GM12891 (cell line): ENCODE measurements at regions not wholly inside any gene's neighbourhood (a gene's known extent, or its start where the extent isn't known, plus 50 kb on each side); places are given as distances from the start of the nearest gene placed in this dataset.

ENCODE experiments used
- DNase-seq: peaks from one replicate; pipeline ENCODE4 v3.0.0; 2011; ENCODE audit warnings: low spot score; ENCODE audit not compliant: insufficient read length
- FAIRE-seq: peaks from 2 replicates; lab custom pipeline; 2011; peaks lifted over from hg19 to GRCh38; lab: Jason Lieb, UNC
- PAX5 ChIP-seq: IDR thresholded peaks from 2 replicates; pipeline ENCODE4 v1.6.1; 2011; ENCODE audit warnings: low read length, moderate library complexity, mild to moderate bottlenecking; ENCODE audit not compliant: insufficient read depth, severe bottlenecking
- POLR2A ChIP-seq: IDR thresholded peaks from 2 replicates; pipeline ENCODE4 v1.6.1; 2011; ENCODE audit warnings: low read depth, low read length, control low read depth
- POLR2AphosphoS5 ChIP-seq: IDR thresholded peaks from 2 replicates; pipeline ENCODE4 v1.6.1; 2011; ENCODE audit warnings: low read depth, low read length, control low read depth
- POU2F2 ChIP-seq: IDR thresholded peaks from 2 replicates; pipeline ENCODE4 v1.6.1; 2011; ENCODE audit warnings: low read depth, mild to moderate bottlenecking, control low read depth, low read length, moderate library complexity
- SPI1 ChIP-seq: IDR thresholded peaks from 2 replicates; pipeline ENCODE4 v1.6.1; 2011; ENCODE audit warnings: low read depth, low read length, control low read depth
- TAF1 ChIP-seq: IDR thresholded peaks from 2 replicates; pipeline ENCODE4 v1.6.1; 2011; ENCODE audit warnings: low read depth, low read length, control low read depth

DNA sequence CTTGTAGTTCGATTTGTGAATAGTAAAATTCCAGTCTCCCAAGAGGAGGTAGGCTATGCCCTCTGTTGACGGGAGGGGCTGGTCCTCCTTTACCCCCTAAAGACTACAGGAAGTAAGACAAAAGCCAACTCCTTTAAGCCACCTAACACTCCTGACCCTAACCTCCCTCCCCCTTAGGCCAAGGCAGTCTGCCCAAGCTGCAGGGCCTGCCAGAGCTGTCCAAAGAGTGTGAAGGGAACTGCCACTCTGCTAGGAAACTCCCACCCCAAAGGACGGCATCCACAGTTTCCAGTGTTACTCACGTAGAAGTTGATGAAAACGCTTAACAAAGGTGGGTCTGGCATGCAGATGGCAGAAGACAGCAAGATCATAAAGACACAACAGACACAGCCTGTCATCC, 803.2 kb downstream of the PLA2G4A start:
- FAIRE-seq: no peak
- TF ChIP-seq POLR2AphosphoS5: no peak
- no peak for TF ChIP-seq TAF1
- no peak for TF ChIP-seq POLR2A
- no peak for TF ChIP-seq SPI1
- TF ChIP-seq PAX5: no peak
- no peak for TF ChIP-seq POU2F2
- DNase-seq: no peak

DNA sequence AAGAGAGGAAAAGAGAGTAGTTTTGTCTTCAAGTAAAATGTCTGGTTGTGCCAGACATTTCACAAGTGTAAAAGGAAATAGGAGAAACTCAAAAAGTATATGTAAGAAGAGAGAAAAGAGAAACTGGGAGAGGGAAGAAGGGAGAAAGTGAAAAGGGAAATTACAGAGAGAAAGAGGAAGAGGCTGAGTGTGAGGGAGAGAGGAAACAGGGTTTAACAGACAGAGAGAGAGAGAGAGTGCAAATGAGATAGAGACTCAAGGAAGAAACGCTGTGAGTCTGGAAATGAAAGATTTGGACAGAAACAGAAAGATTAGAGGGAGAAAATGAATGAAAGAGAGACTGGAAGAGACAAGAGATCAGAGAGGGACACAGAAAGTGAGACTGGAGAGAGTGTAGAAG, 806.2 kb downstream of the PLA2G4A start:
- FAIRE-seq (no peak), DNase-seq (no peak)

DNA sequence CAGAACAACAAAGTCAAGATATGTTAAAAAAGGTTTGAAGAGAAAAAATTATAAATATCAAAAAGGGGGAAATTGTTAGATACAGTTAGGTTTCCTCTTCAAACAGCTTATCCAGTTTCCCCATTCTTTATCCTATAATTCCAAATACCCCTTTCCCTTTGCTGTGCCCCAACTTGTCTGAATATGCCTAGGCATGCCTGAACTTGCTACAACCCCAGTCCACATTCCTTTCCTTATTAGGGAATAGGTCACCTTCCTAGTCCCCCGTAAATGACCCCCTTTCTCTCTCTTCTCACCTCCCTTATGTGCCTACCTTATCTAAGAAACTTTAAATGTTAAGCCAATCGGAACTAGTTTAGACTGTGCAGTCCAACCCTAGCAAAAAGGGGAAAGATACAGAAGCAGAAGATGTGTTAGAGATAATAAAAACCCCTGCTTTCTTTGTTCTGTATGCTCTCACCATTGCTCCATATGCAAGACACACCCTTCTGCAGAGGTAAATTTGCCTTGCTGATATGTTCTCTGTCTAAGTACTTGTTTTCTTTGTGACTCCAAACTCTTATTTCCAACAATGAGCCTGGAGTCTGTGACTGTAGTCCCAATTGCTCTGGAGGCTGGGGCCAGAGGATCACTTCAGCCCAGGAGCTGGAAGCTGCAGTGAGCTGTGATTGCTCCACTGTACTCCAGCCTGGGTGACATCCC, 810.1 kb downstream of the PLA2G4A start:
- FAIRE-seq (no peak), DNase-seq (no peak)
- TF ChIP-seq PAX5: no peak
- TF ChIP-seq SPI1: no peak
- TF ChIP-seq POU2F2: no peak
- no peak for TF ChIP-seq TAF1
- TF ChIP-seq POLR2A: no peak
- no peak for TF ChIP-seq POLR2AphosphoS5

More for the DNA sequence above, 806.2 kb downstream of the PLA2G4A start:
- TF ChIP-seq SPI1: no peak
- no peak for TF ChIP-seq PAX5
- TF ChIP-seq TAF1: no peak
- no peak for TF ChIP-seq POLR2AphosphoS5
- TF ChIP-seq POLR2A: no peak
- TF ChIP-seq POU2F2: no peak

DNA sequence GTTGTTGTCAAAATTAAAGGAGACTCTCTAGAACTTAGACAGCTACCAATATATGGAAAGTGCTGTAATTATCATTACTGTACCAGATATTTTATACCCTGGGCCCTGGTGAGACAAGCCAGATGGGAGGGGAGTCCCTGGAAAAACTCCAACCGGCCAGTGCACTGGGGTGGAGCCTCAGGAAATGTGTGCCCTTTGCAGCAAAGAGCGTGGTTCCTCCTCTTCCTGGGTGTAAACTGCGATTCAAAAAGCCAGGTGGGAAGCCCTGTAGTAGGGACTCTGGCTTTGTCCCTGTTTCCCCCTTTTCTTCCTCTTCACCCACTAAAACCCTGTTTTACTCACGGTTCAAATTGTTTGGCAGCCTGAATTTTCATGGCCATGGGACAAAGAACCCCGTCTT, 812.3 kb downstream of the PLA2G4A start:
- TF ChIP-seq POU2F2 (no peak), POLR2AphosphoS5 (no peak), POLR2A (no peak), TAF1 (no peak), SPI1 (no peak), PAX5 (no peak)
- no peak for FAIRE-seq
- DNase-seq: no peak

DNA sequence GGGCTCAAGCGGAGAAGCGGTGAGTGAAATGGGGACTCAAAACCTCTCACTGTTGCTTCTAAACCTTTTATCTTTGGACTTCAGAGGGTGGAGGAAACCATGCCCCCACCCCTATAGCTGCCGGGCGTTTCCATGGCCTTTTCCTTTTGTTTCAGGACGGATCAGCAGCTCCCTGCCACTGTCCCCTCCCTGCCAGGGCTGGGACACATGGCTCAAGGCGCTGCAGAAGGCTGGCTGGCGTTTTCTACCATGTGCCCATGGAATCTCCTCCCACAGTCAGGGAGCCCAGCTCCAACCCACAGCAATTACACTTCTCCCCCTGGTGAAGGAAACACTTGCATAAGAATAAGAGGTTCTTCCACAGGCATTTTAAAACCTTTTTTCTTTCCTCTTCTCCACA, 812.7 kb downstream of the PLA2G4A start:
- FAIRE-seq: no peak
- TF ChIP-seq TAF1 (no peak), POLR2AphosphoS5 (no peak), PAX5 (no peak), POU2F2 (no peak), SPI1 (no peak), POLR2A (no peak)
- DNase-seq: no peak

DNA sequence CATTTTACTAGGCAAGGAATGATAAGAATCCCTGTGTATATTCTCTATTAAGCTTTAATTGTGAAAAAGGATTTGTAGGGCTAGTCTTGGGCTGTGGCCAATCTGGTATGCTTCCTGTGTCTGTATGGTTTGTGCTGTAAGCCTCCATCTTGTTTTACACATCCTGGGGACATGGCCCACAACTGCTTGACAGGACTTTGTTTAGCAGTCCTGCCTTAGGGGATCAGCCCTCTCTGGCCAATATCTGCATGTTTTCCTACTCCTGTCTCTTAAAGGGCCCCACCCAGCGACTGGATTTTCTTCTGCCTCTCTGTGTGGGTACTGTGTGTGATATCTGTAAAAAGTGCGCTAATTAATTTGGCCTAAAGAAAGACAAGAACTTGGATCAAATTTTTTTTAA, 813.2 kb downstream of the PLA2G4A start:
- TF ChIP-seq TAF1 (no peak), POLR2AphosphoS5 (no peak), PAX5 (no peak), POLR2A (no peak), POU2F2 (no peak), SPI1 (no peak)
- DNase-seq: no peak

DNA sequence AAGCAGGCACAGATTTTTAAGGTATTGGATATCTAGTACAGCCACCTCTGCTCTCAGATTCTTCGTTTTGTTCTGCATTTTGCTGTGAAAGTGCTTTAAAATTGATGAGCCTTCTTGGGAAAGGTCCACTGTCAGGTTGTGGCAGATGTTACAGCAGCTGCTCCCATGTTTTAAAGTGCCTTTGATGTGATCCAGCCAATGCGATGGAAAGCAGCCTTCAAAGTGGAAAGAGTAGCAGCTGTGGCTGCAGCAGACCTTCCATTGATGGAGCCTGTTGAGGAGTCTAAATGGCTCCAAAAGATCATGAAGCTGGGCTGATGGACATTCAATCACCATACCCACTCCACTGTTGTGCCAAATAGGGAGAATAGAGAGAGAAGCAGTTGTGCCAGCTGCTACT, 816.9 kb downstream of the PLA2G4A start:
- TF ChIP-seq POU2F2 (no peak), SPI1 (no peak), PAX5 (no peak), POLR2AphosphoS5 (no peak), POLR2A (no peak), TAF1 (no peak)
- DNase-seq (no peak), FAIRE-seq (no peak)

More for the DNA sequence above, 813.2 kb downstream of the PLA2G4A start:
- no peak for FAIRE-seq

DNA sequence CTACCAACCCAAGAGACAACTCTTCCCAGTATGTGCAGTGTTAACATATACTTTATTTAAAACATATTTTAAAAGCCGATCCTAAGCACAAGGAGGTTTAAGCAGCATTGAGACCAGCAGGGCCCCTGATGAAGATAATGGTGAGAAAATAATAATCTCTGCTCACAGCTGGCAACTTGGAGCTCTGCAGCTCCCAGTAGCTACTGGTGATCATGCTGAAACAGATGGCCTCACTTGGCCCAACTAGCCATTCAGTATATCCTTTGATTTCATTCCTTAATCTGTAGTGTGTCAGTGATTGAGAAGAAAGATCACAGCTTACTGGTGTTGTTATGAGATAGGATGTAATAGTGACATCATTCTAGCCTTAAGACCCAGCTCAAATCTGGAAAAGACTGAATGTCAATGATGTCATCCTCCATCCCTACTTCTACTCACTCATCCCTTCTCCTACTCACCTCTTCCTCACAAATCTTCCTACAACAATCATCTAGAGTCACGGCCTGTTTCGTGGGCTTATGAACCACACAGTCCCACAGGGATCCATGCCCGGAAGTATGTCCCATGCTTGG, 817.9 kb downstream of the PLA2G4A start:
- TF ChIP-seq POU2F2 (no peak), SPI1 (no peak), TAF1 (no peak), POLR2A (no peak), PAX5 (no peak), POLR2AphosphoS5 (no peak)
- no peak for FAIRE-seq
- no peak for DNase-seq

DNA sequence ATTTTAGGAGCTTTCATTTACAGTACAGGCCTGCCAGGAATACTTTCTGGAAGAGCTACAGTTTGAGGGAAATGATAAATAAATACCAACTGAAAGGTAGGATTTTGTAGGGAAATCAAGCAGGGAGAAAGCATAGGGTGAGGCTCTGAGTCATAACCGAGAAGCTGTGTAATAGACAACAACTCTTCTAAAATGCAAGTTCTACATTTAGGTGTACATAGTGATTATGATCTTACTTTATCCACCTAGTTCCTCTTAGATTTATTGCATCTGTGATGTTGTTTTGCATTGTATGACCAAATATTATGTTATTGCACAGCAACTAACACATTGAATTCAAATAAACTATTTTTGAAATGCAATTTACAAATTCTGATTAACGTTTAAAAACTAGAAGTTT, 819.3 kb downstream of the PLA2G4A start:
- TF ChIP-seq SPI1 (no peak), PAX5 (no peak)
- no peak for FAIRE-seq
- DNase-seq: no peak

DNA sequence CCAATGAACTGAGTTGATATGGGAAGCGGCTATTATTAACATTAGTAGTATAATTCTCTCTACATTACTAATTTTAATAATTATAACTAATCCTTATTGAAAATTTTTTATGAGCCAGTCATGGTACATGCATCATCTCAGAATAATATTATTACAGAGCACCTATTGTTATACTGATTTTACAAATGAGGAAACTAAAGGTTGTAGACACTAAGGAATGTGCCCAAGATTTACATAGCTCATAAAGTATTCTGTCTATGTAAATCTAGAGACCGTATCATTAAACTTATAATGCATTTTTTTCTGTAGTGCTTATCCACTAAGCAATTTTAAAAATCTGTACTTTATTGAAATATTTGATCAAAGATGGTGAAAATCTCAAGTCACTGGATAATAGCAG, 825.9 kb downstream of the PLA2G4A start:
- TF ChIP-seq PAX5 (no peak), SPI1 (no peak), TAF1 (no peak), POLR2A (no peak), POLR2AphosphoS5 (no peak), POU2F2 (no peak)
- no peak for DNase-seq
- no peak for FAIRE-seq
